ENCODE measurements at regions not wholly inside any gene's neighbourhood (a gene's known extent, or its start where the extent isn't known, plus 50 kb on each side); places are given as distances from the start of the nearest gene placed in this dataset.
A peak's percentile ranks its signal among the peaks of the same experiment; 100 is the strongest.

DNA sequence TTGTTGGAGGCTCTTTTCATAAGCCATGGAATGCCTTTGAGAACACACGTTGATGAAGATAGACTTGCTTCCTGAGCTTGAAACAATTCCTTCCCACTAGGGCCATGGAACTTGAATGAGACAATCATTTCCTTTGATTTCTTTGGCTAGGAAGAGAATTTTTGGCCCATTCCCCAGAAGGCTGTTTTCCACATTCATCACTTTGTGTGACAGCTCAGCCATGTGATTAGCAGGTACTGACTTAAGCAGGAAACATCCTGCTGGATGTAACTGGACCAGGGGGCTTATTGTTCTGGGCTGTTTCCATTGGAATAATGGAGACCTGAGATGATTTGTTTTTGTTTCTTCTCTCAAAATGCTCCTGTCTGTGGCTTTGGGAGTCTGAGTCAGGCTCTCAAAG lies 469.8 kb upstream of the SEL1L start:
- Histone ChIP-seq H3K27ac (ENCODE audit: low read depth, low read length, poor library complexity, severe bottlenecking) (no peak overlapping the region), H3K9me3 (ENCODE audit: low read length) (no peaks in the 10 kb centered on the region), H3K4me1 (ENCODE audit: insufficient read depth, low read length, severe bottlenecking) (no peaks in the 10 kb centered on the region), H3F3A (ENCODE audit: insufficient read depth, low read length) (no peaks in the 10 kb centered on the region), H3K4me2 (ENCODE audit: low read length) (no peak overlapping the region), H3K27me3 (ENCODE audit: insufficient read depth, low read length) (no peaks in the 10 kb centered on the region), H3K9ac (ENCODE audit: low read length) (no peak overlapping the region), H3K79me2 (ENCODE audit: insufficient read depth, low read length) (no peaks in the 10 kb centered on the region), H3K9me2 (ENCODE audit: low read depth, low read length) (no peaks in the 10 kb centered on the region), H4K20me1 (ENCODE audit: insufficient read depth, low read length) (no peaks in the 10 kb centered on the region), H3K36me3 (ENCODE audit: insufficient read depth, low read length) (no peaks in the 10 kb centered on the region), H3K4me3 (ENCODE audit: low read depth, low read length, poor library complexity, severe bottlenecking) (no peak overlapping the region), H2AFZ (ENCODE audit: low read length) (no peak overlapping the region)
- TF ChIP-seq EZH2 (IDR thresholded peaks at IDR 0.05; ENCODE audit: borderline replicate concordance, low read length) (no peak), CTCF (IDR thresholded peaks at IDR 0.05; ENCODE audit: low read length) (no peak)

DNA sequence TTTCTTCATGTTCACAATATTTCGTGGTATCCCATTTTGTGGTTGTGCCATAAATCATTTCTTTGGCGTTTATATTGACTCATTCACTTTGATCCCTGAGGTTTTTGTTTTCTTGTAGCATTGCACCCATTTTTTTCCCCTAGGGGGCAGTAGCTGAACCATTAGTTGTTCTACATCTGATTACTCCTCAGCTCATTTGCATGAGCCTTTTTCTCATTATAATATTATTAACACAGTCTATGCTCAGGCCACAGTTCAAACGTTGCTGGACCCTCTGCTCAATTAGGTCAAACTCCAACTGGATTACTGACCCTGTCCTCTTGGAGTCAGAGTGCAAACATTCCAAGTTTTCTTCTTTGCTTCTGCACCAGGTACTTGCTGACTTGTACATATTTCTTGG lies 475.4 kb upstream of the SEL1L start:
- no peaks in the 10 kb centered on the region for H3K27me3 ChIP-seq (ENCODE audit: insufficient read depth, low read length)
- H3K9me3 ChIP-seq (ENCODE audit: low read length) = no peaks in the 10 kb centered on the region
- TF ChIP-seq EZH2 (IDR thresholded peaks at IDR 0.05; ENCODE audit: borderline replicate concordance, low read length) (no peak), CTCF (IDR thresholded peaks at IDR 0.05; ENCODE audit: low read length) (peak; percentile 43; the same call in 1 of the 2 replicates)
- no peak overlapping the region for H3K9ac ChIP-seq (ENCODE audit: low read length)
- no peaks in the 10 kb centered on the region for H3K79me2 ChIP-seq (ENCODE audit: insufficient read depth, low read length)
- no peak overlapping the region for H2AFZ ChIP-seq (ENCODE audit: low read length)
- H3F3A ChIP-seq (ENCODE audit: insufficient read depth, low read length) = no peaks in the 10 kb centered on the region
- H3K36me3 ChIP-seq (ENCODE audit: insufficient read depth, low read length) = no peaks in the 10 kb centered on the region
- H3K4me1 ChIP-seq (ENCODE audit: insufficient read depth, low read length, severe bottlenecking) = no peaks in the 10 kb centered on the region
- H3K4me2 ChIP-seq (ENCODE audit: low read length) = no peak overlapping the region
- no peaks in the 10 kb centered on the region for H3K9me2 ChIP-seq (ENCODE audit: low read depth, low read length)
- H3K27ac ChIP-seq (ENCODE audit: low read depth, low read length, poor library complexity, severe bottlenecking) = no peak overlapping the region
- no peak overlapping the region for H3K4me3 ChIP-seq (ENCODE audit: low read depth, low read length, poor library complexity, severe bottlenecking)
- no peaks in the 10 kb centered on the region for H4K20me1 ChIP-seq (ENCODE audit: insufficient read depth, low read length)

DNA sequence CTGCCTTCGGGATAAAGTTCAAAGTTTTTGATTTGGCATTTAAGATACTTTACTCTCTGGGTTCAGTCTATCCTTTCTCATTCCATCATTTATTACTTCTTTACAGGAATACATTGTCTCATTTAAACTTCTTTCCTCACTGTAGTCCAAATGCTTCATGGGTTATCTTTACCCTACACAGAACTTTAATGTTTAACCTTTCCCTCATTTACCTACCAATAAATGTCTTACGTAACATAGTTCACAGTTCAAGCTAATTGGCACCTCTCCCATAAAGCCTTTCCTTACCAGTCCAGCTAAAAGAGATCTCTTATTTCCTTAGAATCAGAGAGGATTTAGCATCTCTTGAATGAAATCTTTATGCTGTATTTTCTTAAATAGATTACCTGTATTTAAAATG lies 476.3 kb upstream of the SEL1L start:
- Histone ChIP-seq H3F3A (ENCODE audit: insufficient read depth, low read length) (no peaks in the 10 kb centered on the region), H3K4me1 (ENCODE audit: insufficient read depth, low read length, severe bottlenecking) (no peaks in the 10 kb centered on the region), H3K27ac (ENCODE audit: low read depth, low read length, poor library complexity, severe bottlenecking) (no peak overlapping the region), H3K9me2 (ENCODE audit: low read depth, low read length) (no peaks in the 10 kb centered on the region), H3K4me3 (ENCODE audit: low read depth, low read length, poor library complexity, severe bottlenecking) (no peak overlapping the region), H2AFZ (ENCODE audit: low read length) (no peak overlapping the region), H3K9ac (ENCODE audit: low read length) (no peak overlapping the region), H4K20me1 (ENCODE audit: insufficient read depth, low read length) (no peaks in the 10 kb centered on the region), H3K9me3 (ENCODE audit: low read length) (no peaks in the 10 kb centered on the region), H3K4me2 (ENCODE audit: low read length) (no peak overlapping the region), H3K36me3 (ENCODE audit: insufficient read depth, low read length) (no peaks in the 10 kb centered on the region), H3K79me2 (ENCODE audit: insufficient read depth, low read length) (no peaks in the 10 kb centered on the region), H3K27me3 (ENCODE audit: insufficient read depth, low read length) (no peaks in the 10 kb centered on the region)
- TF ChIP-seq EZH2 (IDR thresholded peaks at IDR 0.05; ENCODE audit: borderline replicate concordance, low read length) (no peak), CTCF (IDR thresholded peaks at IDR 0.05; ENCODE audit: low read length) (no peak)
